ENCODE measurements at regions not wholly inside any gene's neighbourhood (a gene's known extent, or its start where the extent isn't known, plus 50 kb on each side); places are given as distances from the start of the nearest gene placed in this dataset.
"Not testable (repeated sequence)": the region's sequence is repeated elsewhere in the genome, so short reads cannot be mapped to it uniquely, and the experiment has no call there.

GRCh38 chr13:44697058-44697457 lies 120.9 kb upstream of the TSC22D1 start:
- no peak for DNase-seq

- no peak for DNase-seq
These were observed 119.4 kb upstream of the TSC22D1 start for GRCh38 chr13:44695520-44695919.

GRCh38 chr13:44694842-44695241 lies 118.7 kb upstream of the TSC22D1 start:
- no peak for DNase-seq

GRCh38 chr13:44694291-44694690 lies 118.2 kb upstream of the TSC22D1 start:
- no peak for DNase-seq

GRCh38 chr13:44693156-44693764 lies 117.1 kb upstream of the TSC22D1 start:
- DNase-seq = no peak

GRCh38 chr13:44692173-44692713 lies 116.1 kb upstream of the TSC22D1 start:
- no peak for DNase-seq

GRCh38 chr13:44690376-44690775 lies 114.2 kb upstream of the TSC22D1 start:
- no peak for DNase-seq

GRCh38 chr13:44688652-44689051 lies 112.5 kb upstream of the TSC22D1 start:
- no peak for DNase-seq

- DNase-seq = no peak
These were observed 110.4 kb upstream of the TSC22D1 start for GRCh38 chr13:44686531-44686934.

- no peak for DNase-seq
These were observed 109.5 kb upstream of the TSC22D1 start for GRCh38 chr13:44685641-44686040.

- not testable (repeated sequence) for DNase-seq
These were observed 106.3 kb upstream of the TSC22D1 start for GRCh38 chr13:44682416-44682815.

GRCh38 chr13:44680746-44681355 lies 104.7 kb upstream of the TSC22D1 start:
- no peak for DNase-seq

- DNase-seq = no peak
These were observed 103.5 kb upstream of the TSC22D1 start for GRCh38 chr13:44679597-44679996.

- no peak for DNase-seq
These were observed 102.1 kb upstream of the TSC22D1 start for GRCh38 chr13:44678197-44678596.

GRCh38 chr13:44676534-44676933 lies 100.4 kb upstream of the TSC22D1 start:
- no peak for DNase-seq

GRCh38 chr13:44669534-44669933 lies 93.4 kb upstream of the TSC22D1 start:
- DNase-seq = no peak

- DNase-seq = no peak
These were observed 92.6 kb upstream of the TSC22D1 start for GRCh38 chr13:44668688-44669087.

GRCh38 chr13:44667943-44668342 lies 91.8 kb upstream of the TSC22D1 start:
- DNase-seq = no peak

- DNase-seq = not testable (repeated sequence)
These were observed 90.4 kb upstream of the TSC22D1 start for GRCh38 chr13:44666538-44666937.

GRCh38 chr13:44664308-44664707 lies 88.2 kb upstream of the TSC22D1 start:
- no peak for DNase-seq

- no peak for DNase-seq
These were observed 86.4 kb upstream of the TSC22D1 start for GRCh38 chr13:44662515-44662914.

GRCh38 chr13:44661936-44662335 lies 85.8 kb upstream of the TSC22D1 start:
- DNase-seq = no peak

GRCh38 chr13:44660050-44660449 lies 83.9 kb upstream of the TSC22D1 start:
- DNase-seq = no peak

- DNase-seq = no peak
These were observed 77.0 kb upstream of the TSC22D1 start for GRCh38 chr13:44652962-44653660.
